ENCODE measurements at regions not wholly inside any gene's neighbourhood (a gene's known extent, or its start where the extent isn't known, plus 50 kb on each side); places are given as distances from the start of the nearest gene placed in this dataset.

DNA sequence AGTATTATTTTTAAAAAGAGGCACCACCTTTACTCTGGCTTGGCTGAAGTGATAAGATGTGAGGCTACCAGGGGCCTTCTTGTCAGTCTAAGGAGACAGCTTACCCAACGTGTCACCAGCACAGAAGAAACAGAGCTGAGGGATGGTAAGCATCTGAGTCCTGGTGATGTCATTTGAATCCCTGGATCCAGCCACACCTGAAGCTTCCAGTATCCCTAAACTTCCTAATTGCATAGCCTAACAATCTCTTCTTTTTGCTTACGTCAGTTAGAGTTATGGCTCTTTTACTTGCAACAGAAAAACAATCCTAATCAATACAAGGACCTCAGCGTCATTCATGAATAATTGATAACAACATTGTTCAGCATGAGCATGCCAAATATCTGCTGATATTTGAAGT lies 436.6 kb downstream of the SHISA9 start:
- CTCF ChIA-PET: no interaction called here

DNA sequence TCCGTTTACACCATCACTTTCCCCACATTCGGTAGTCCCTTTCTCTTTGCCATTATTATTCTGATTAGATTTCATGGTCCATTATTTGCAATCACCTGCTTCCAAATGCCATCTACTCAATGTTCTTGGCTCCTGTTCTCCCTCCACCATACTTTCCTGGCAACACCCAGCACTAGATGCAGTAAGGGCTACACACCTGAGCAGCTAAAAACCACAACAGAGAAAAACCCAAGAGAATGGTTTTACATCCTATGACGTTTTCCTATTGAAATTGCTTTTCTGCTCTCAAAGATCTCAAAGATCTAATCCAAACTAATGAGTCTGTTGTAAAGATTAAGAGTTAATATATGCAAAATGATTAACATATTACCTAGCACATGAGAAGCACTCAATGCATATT lies 441.3 kb downstream of the SHISA9 start:
- Histone ChIP-seq H3K36me3 (ENCODE audit: control insufficient read depth, insufficient read depth, low read length) (no peaks in the 10 kb centered on the region), H3K4me3 (ENCODE audit: low read depth, low read length) (no peak overlapping the region), H3K27me3 (ENCODE audit: control insufficient read depth, insufficient read depth, low read length) (no peaks in the 10 kb centered on the region)
- no peak for DNase-seq (ENCODE audit: low read depth)
- no peak for TF ChIP-seq CTCF (IDR thresholded peaks at IDR 0.05; ENCODE audit: insufficient read depth, low read depth, low read length)
- ChIA-PET CTCF (no interaction called here), POLR2A (no interaction called here)

More for the DNA sequence above, 436.6 kb downstream of the SHISA9 start:
- POLR2A ChIA-PET: no interaction called here
- no peaks in the 10 kb centered on the region for H3K36me3 ChIP-seq (ENCODE audit: control insufficient read depth, insufficient read depth, low read length)
- no peak for TF ChIP-seq CTCF (IDR thresholded peaks at IDR 0.05; ENCODE audit: insufficient read depth, low read depth, low read length)
- H3K27me3 ChIP-seq (ENCODE audit: control insufficient read depth, insufficient read depth, low read length): no peaks in the 10 kb centered on the region
- H3K4me3 ChIP-seq (ENCODE audit: low read depth, low read length): no peak overlapping the region
- no peak for DNase-seq (ENCODE audit: low read depth)

DNA sequence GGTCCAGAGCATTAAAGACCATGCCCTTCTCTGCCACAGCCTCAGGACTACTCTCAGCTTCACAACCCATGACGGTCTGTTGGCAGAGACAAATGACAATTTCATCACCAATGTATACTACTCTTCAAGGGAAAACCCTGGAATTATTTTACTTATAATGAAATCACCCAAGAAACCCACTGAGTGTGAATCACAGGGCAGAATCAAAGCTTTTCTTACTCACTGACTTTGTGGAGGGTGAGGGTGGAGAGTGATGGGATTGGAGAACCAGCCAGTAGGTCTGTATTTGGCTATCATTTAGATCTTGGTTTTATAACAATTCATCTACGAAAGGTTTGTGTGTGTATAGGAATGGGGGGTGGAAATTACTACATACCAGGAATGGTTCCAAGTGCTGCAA lies 442.6 kb downstream of the SHISA9 start:
- H3K36me3 ChIP-seq (ENCODE audit: control insufficient read depth, insufficient read depth, low read length): no peaks in the 10 kb centered on the region
- ChIA-PET POLR2A (no interaction called here), CTCF (no interaction called here)
- no peak overlapping the region for H3K4me3 ChIP-seq (ENCODE audit: low read depth, low read length)
- no peak for DNase-seq (ENCODE audit: low read depth)
- no peaks in the 10 kb centered on the region for H3K27me3 ChIP-seq (ENCODE audit: control insufficient read depth, insufficient read depth, low read length)
- no peak for TF ChIP-seq CTCF (IDR thresholded peaks at IDR 0.05; ENCODE audit: insufficient read depth, low read depth, low read length)

- no peak for DNase-seq (ENCODE audit: low read depth)
- Histone ChIP-seq H3K36me3 (ENCODE audit: control insufficient read depth, insufficient read depth, low read length) (no peaks in the 10 kb centered on the region), H3K4me3 (ENCODE audit: low read depth, low read length) (no peak overlapping the region), H3K27me3 (ENCODE audit: control insufficient read depth, insufficient read depth, low read length) (no peaks in the 10 kb centered on the region)
- POLR2A ChIA-PET: no interaction called here
- no peak for TF ChIP-seq CTCF (IDR thresholded peaks at IDR 0.05; ENCODE audit: insufficient read depth, low read depth, low read length)
- CTCF ChIA-PET: no interaction called here
Observed at GRCh38 chr16:13348416-13348815, 447.0 kb downstream of the SHISA9 start.

DNA sequence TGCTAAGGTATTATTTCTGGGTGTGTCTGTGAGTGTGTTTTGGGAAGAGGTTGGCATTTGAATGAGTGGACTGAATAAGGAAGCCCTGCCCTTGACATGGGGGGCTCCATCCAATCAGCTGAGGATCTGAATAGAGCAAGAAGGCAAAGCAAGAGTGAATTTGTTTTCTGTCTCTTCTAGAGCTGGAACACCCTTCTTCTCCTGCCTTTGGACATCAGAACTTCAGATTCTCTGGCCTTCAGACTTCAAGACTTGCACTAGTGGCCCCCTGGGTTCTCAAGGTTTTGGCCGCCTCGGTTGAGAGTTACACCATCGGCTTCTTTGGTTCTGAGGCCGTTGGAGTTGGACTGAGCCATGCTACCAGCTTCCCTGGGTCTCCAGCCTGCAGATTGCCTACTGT lies 448.6 kb downstream of the SHISA9 start:
- Histone ChIP-seq H3K4me3 (ENCODE audit: low read depth, low read length) (no peak overlapping the region), H3K36me3 (ENCODE audit: control insufficient read depth, insufficient read depth, low read length) (no peaks in the 10 kb centered on the region), H3K27me3 (ENCODE audit: control insufficient read depth, insufficient read depth, low read length) (no peaks in the 10 kb centered on the region)
- CTCF ChIA-PET: no interaction called here
- POLR2A ChIA-PET: no interaction called here
- DNase-seq (ENCODE audit: low read depth): no peak
- no peak for TF ChIP-seq CTCF (IDR thresholded peaks at IDR 0.05; ENCODE audit: insufficient read depth, low read depth, low read length)
